ENCODE measurements at regions not wholly inside any gene's neighbourhood (a gene's known extent, or its start where the extent isn't known, plus 50 kb on each side); places are given as distances from the start of the nearest gene placed in this dataset.

DNA sequence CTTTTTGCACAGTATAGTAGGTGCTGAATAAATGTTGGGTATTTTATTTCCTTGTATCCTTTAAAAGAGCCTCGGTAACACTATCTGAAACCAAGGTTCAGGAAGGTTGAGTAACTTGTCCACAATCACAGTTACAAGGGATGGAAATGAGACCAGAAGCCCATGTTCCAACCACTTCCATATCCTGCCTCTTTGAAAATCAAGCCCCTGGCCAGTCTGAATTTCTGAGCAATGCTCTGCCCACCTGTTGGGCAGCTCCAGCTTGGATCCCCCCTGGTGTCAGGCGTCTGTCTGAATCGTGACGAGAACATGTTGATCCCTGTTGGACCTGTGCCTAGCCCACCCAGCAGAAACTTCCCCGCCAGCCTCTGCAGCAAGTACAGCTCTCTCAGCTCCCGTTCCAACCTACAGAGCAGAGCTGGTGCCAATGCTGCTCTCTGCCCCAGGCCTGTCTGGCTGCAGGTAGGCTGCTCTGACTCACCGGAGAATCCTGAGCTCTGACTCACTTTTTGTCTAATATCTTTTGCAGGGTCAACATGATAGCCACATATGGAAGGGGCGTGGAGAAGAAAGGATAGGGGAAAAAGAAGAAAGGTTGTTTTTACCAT lies 595.5 kb downstream of the INHBA start:
- ATAC-seq = peak; percentile 86

DNA sequence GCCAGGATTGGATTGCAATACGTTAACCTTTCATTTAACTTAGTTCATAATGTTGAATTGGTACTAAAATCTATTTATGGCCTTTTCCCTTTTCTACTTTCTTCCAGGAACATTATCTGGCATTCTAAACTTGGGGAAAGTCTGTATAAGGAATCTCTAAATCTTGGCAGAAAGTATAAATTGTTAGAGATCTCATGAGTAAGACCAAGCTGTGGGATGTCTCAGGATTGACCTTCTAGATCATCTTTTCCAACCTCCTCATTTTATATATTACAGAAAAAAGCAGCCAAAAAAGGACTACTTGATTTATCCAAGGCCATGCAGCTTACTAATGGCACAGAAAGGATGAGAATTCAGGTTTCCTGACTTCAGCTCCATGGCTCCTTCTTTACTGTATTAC lies 598.3 kb downstream of the INHBA start:
- ATAC-seq = no peak
- TF ChIP-seq, protein P1, sequence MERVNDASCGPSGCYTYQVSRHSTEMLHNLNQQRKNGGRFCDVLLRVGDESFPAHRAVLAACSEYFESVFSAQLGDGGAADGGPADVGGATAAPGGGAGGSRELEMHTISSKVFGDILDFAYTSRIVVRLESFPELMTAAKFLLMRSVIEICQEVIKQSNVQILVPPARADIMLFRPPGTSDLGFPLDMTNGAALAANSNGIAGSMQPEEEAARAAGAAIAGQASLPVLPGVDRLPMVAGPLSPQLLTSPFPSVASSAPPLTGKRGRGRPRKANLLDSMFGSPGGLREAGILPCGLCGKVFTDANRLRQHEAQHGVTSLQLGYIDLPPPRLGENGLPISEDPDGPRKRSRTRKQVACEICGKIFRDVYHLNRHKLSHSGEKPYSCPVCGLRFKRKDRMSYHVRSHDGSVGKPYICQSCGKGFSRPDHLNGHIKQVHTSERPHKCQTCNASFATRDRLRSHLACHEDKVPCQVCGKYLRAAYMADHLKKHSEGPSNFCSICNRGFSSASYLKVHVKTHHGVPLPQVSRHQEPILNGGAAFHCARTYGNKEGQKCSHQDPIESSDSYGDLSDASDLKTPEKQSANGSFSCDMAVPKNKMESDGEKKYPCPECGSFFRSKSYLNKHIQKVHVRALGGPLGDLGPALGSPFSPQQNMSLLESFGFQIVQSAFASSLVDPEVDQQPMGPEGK (CRISPR knock-in tag; IDR thresholded peaks at IDR 0.05; ENCODE audit: borderline replicate concordance) = no peak
- TF ChIP-seq SNAI2 (CRISPR knock-in tag; IDR thresholded peaks at IDR 0.05) (no peak), PPARA (CRISPR knock-in tag; IDR thresholded peaks at IDR 0.05; ENCODE audit: borderline replicate concordance) (no peak), ZFP30 (CRISPR knock-in tag; IDR thresholded peaks at IDR 0.05) (no peak), ZFP3 (CRISPR knock-in tag; IDR thresholded peaks at IDR 0.05) (no peak), ESRRG (CRISPR knock-in tag; IDR thresholded peaks at IDR 0.05) (no peak), ISL1 (CRISPR knock-in tag; IDR thresholded peaks at IDR 0.05) (no peak), TOX (CRISPR knock-in tag; IDR thresholded peaks at IDR 0.05; ENCODE audit: borderline replicate concordance) (no peak), RARB (CRISPR knock-in tag; IDR thresholded peaks at IDR 0.05) (no peak), ARNTL (CRISPR knock-in tag; IDR thresholded peaks at IDR 0.05; ENCODE audit: borderline replicate concordance, low read depth) (no peak)
- TF ChIP-seq, protein P2, sequence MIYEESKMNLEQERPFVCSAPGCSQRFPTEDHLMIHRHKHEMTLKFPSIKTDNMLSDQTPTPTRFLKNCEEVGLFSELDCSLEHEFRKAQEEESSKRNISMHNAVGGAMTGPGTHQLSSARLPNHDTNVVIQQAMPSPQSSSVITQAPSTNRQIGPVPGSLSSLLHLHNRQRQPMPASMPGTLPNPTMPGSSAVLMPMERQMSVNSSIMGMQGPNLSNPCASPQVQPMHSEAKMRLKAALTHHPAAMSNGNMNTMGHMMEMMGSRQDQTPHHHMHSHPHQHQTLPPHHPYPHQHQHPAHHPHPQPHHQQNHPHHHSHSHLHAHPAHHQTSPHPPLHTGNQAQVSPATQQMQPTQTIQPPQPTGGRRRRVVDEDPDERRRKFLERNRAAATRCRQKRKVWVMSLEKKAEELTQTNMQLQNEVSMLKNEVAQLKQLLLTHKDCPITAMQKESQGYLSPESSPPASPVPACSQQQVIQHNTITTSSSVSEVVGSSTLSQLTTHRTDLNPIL (CRISPR knock-in tag; IDR thresholded peaks at IDR 0.05; ENCODE audit: low read depth) = no peak
- TF ChIP-seq, protein P3, sequence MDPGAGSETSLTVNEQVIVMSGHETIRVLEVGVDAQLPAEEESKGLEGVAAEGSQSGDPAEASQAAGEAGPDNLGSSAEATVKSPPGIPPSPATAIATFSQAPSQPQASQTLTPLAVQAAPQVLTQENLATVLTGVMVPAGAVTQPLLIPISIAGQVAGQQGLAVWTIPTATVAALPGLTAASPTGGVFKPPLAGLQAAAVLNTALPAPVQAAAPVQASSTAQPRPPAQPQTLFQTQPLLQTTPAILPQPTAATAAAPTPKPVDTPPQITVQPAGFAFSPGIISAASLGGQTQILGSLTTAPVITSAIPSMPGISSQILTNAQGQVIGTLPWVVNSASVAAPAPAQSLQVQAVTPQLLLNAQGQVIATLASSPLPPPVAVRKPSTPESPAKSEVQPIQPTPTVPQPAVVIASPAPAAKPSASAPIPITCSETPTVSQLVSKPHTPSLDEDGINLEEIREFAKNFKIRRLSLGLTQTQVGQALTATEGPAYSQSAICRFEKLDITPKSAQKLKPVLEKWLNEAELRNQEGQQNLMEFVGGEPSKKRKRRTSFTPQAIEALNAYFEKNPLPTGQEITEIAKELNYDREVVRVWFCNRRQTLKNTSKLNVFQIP (CRISPR knock-in tag; IDR thresholded peaks at IDR 0.05; ENCODE audit: borderline replicate concordance, low read depth) = no peak

More for the DNA sequence above, 595.5 kb downstream of the INHBA start:
- TF ChIP-seq, protein P2 (CRISPR knock-in tag; IDR thresholded peaks at IDR 0.05; ENCODE audit: low read depth) = 0 out of 2 replicates have a peak, but pooled peaks have one; percentile 41
- no peak for TF ChIP-seq ESRRG (CRISPR knock-in tag; IDR thresholded peaks at IDR 0.05)

DNA sequence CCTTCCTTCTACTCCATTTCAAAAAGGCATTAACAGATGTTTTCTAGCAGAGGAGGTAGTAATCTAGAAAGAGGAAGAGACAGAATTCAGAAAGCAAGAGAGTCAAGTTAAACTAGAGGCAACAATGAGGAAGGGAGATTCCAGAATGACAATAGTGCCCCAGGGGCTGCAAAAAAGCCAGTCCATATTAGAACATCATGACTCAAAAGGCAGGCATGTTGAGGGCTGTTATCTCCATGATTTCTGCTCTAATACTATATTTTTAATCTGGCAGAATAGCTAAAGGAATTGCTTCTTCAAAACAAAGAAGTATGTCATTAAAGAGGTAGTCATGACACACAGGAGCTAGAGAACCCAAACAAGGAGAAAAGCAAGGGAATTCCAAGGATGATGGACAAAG lies 599.6 kb downstream of the INHBA start:
- ATAC-seq = no peak
- no peak for TF ChIP-seq RARB (CRISPR knock-in tag; IDR thresholded peaks at IDR 0.05)
- TF ChIP-seq ZC3H10 (CRISPR knock-in tag; IDR thresholded peaks at IDR 0.05) = no peak
- TF ChIP-seq, protein P4, sequence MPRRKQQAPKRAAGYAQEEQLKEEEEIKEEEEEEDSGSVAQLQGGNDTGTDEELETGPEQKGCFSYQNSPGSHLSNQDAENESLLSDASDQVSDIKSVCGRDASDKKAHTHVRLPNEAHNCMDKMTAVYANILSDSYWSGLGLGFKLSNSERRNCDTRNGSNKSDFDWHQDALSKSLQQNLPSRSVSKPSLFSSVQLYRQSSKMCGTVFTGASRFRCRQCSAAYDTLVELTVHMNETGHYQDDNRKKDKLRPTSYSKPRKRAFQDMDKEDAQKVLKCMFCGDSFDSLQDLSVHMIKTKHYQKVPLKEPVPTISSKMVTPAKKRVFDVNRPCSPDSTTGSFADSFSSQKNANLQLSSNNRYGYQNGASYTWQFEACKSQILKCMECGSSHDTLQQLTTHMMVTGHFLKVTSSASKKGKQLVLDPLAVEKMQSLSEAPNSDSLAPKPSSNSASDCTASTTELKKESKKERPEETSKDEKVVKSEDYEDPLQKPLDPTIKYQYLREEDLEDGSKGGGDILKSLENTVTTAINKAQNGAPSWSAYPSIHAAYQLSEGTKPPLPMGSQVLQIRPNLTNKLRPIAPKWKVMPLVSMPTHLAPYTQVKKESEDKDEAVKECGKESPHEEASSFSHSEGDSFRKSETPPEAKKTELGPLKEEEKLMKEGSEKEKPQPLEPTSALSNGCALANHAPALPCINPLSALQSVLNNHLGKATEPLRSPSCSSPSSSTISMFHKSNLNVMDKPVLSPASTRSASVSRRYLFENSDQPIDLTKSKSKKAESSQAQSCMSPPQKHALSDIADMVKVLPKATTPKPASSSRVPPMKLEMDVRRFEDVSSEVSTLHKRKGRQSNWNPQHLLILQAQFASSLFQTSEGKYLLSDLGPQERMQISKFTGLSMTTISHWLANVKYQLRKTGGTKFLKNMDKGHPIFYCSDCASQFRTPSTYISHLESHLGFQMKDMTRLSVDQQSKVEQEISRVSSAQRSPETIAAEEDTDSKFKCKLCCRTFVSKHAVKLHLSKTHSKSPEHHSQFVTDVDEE (CRISPR knock-in tag; IDR thresholded peaks at IDR 0.05) = no peak
- TF ChIP-seq, protein P5, sequence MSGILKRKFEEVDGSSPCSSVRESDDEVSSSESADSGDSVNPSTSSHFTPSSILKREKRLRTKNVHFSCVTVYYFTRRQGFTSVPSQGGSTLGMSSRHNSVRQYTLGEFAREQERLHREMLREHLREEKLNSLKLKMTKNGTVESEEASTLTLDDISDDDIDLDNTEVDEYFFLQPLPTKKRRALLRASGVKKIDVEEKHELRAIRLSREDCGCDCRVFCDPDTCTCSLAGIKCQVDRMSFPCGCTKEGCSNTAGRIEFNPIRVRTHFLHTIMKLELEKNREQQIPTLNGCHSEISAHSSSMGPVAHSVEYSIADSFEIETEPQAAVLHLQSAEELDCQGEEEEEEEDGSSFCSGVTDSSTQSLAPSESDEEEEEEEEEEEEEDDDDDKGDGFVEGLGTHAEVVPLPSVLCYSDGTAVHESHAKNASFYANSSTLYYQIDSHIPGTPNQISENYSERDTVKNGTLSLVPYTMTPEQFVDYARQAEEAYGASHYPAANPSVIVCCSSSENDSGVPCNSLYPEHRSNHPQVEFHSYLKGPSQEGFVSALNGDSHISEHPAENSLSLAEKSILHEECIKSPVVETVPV (CRISPR knock-in tag; IDR thresholded peaks at IDR 0.05) = no peak
- TF ChIP-seq TCF4 (CRISPR knock-in tag; IDR thresholded peaks at IDR 0.05; ENCODE audit: borderline replicate concordance) = no peak
- TF ChIP-seq BACH2 (CRISPR knock-in tag; IDR thresholded peaks at IDR 0.05; ENCODE audit: borderline replicate concordance) = no peak
- no peak for TF ChIP-seq OSR1 (CRISPR knock-in tag; IDR thresholded peaks at IDR 0.05)
- no peak for TF ChIP-seq ESRRG (CRISPR knock-in tag; IDR thresholded peaks at IDR 0.05)
- TF ChIP-seq, protein P1 (CRISPR knock-in tag; IDR thresholded peaks at IDR 0.05; ENCODE audit: borderline replicate concordance) = no peak
- no peak for TF ChIP-seq ZNF565 (CRISPR knock-in tag; conservative IDR thresholded peaks at IDR 0.05; ENCODE audit: low read depth)
- TF ChIP-seq, protein P3 (CRISPR knock-in tag; IDR thresholded peaks at IDR 0.05; ENCODE audit: borderline replicate concordance, low read depth) = no peak
- TF ChIP-seq ZFP30 (CRISPR knock-in tag; IDR thresholded peaks at IDR 0.05) = no peak
- no peak for TF ChIP-seq SNAI2 (CRISPR knock-in tag; IDR thresholded peaks at IDR 0.05)
- no peak for TF ChIP-seq ZFP3 (CRISPR knock-in tag; IDR thresholded peaks at IDR 0.05)
- TF ChIP-seq, protein P2 (CRISPR knock-in tag; IDR thresholded peaks at IDR 0.05; ENCODE audit: low read depth) = no peak
- TF ChIP-seq ZNF70 (CRISPR knock-in tag; IDR thresholded peaks at IDR 0.05) = no peak
- TF ChIP-seq PPARA (CRISPR knock-in tag; IDR thresholded peaks at IDR 0.05; ENCODE audit: borderline replicate concordance) = no peak

Data from SK-N-SH treated with all-trans-retinoic acid at 6 μM for 48 hours (cell line).